HEK293T (cell line): ENCODE measurements at regions not wholly inside any gene's neighbourhood (a gene's known extent, or its start where the extent isn't known, plus 50 kb on each side); places are given as distances from the start of the nearest gene placed in this dataset.

Experiments
- CTCF ChIA-PET: fragments of 350-600 bp; formaldehyde crosslinking; extraction: SDS; loops from one replicate; lab custom pipeline; 2021; ENCODE audit warnings: antibody characterized with exemption, inconsistent platforms; lab: Yijun Ruan, JAX
- POLR2A ChIA-PET: fragments of 350-600 bp; formaldehyde crosslinking; extraction: SDS; loops from one replicate; lab custom pipeline; 2020; ENCODE audit warnings: antibody characterized with exemption, inconsistent platforms; lab: Yijun Ruan, JAX
- DNase-seq: peaks from one replicate; pipeline ENCODE4 v3.0.0; 2012; ENCODE audit warnings: mixed read lengths; ENCODE audit errors: extremely low spot score
- ARNT ChIP-seq: fragments of 450-650 bp; IDR thresholded peaks from 2 replicates; pipeline ENCODE4 v1.6.1; 2017; ENCODE audit warnings: mild to moderate bottlenecking
- BHLHE40 ChIP-seq: fragments of 450-650 bp; IDR thresholded peaks from 2 replicates; pipeline ENCODE4 v1.6.1; 2016; ENCODE audit warnings: mild to moderate bottlenecking, moderate library complexity, borderline replicate concordance
- CTBP1 ChIP-seq: fragments of 450-650 bp; IDR thresholded peaks from 2 replicates; pipeline ENCODE4 v1.6.1; 2016; ENCODE audit warnings: borderline replicate concordance
- ELF4 ChIP-seq: fragments of 450-650 bp; IDR thresholded peaks from 2 replicates; pipeline ENCODE4 v1.6.1; 2017; ENCODE audit warnings: antibody characterized with exemption
- FOXA1 ChIP-seq: fragments of 450-650 bp; IDR thresholded peaks from 2 replicates; pipeline ENCODE4 v1.6.1; 2016; ENCODE audit warnings: mild to moderate bottlenecking
- FOXK2 ChIP-seq: fragments of 450-650 bp; IDR thresholded peaks from 2 replicates; pipeline ENCODE4 v1.6.1; 2016; ENCODE audit warnings: mild to moderate bottlenecking
- FOXM1 ChIP-seq: fragments of 450-650 bp; IDR thresholded peaks from 2 replicates; pipeline ENCODE4 v1.6.1; 2017; ENCODE audit warnings: mild to moderate bottlenecking, borderline replicate concordance
- HDGF ChIP-seq: fragments of 450-650 bp; IDR thresholded peaks from 2 replicates; pipeline ENCODE4 v1.6.1; 2017; ENCODE audit warnings: antibody characterized with exemption, borderline replicate concordance
- L3MBTL2 ChIP-seq: fragments of 450-650 bp; conservative IDR thresholded peaks from 2 replicates; pipeline ENCODE4 v1.6.1; 2016; ENCODE audit warnings: mild to moderate bottlenecking
- LEF1 ChIP-seq: fragments of 450-650 bp; IDR thresholded peaks from 2 replicates; pipeline ENCODE4 v1.6.1; 2017; ENCODE audit warnings: mild to moderate bottlenecking, borderline replicate concordance
- NFRKB ChIP-seq: fragments of 450-650 bp; IDR thresholded peaks from 2 replicates; pipeline ENCODE4 v1.6.1; 2016; ENCODE audit warnings: mild to moderate bottlenecking, moderate library complexity
- SP1 ChIP-seq: fragments of 450-650 bp; IDR thresholded peaks from 2 replicates; pipeline ENCODE4 v1.6.1; 2017
- SUZ12 ChIP-seq: fragments of 450-650 bp; IDR thresholded peaks from 2 replicates; pipeline ENCODE4 v1.6.1; 2016; ENCODE audit warnings: mild to moderate bottlenecking
- TARDBP ChIP-seq: fragments of 450-650 bp; IDR thresholded peaks from 2 replicates; pipeline ENCODE4 v1.6.1; 2016
- ZNF384 ChIP-seq: fragments of 450-650 bp; IDR thresholded peaks from 2 replicates; pipeline ENCODE4 v1.6.1; 2016
- TF ChIP-seq, protein P1 (sequence below): fragments of 450-650 bp; IDR thresholded peaks from 2 replicates; pipeline ENCODE4 v1.6.1; 2016

GRCh38 chr13:50126993-50127725 is 111.9 kb downstream of the KCNRG start:
- ChIA-PET POLR2A (interaction anchor here (0.6 to 3.8 kb wide), 17 partner anchors 10 to 402 kb away, joined by 3 to 39 read pairs (median 3); partner anchors contain the start of gene TRIM13), CTCF (interaction anchor here (1.1 kb wide), 1 partner anchor 43 kb away, joined by 3 read pairs; no protein-coding TSS in a partner anchor)
- DNase-seq: no peak
- TF ChIP-seq FOXM1: no peak
- no peak for TF ChIP-seq L3MBTL2
- no peak for TF ChIP-seq TARDBP

DNA sequence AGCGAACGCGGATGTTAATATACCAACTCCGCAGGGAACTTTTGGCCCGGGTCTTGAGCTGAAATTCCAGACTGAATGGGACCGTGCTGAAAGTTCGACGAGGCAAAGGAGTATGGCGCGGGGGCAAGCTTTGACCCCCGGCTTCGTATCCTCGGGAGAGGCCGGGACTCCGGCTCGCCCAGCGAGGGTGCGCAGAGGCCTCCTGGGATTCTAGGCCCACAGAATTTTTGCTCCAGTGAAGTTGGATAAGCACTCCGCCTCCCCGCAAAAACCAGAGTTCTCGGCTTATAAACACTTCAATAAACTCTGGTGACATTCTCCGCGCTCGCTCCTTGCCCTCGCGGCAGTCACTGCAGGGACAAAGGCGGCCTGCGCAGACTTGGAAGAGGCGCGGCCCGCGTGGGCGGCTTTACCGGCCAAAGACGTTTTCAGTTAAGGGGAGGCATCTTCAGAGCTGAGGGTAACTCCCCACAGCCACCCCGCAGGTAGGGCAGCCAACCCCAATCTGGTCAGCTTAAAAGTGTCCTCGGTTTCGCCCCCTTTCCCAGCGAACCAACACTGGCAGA is 112.6 kb downstream of the KCNRG start:
- no peak for DNase-seq
- POLR2A ChIA-PET: no interaction called here
- TF ChIP-seq NFRKB: no peak
- no peak for TF ChIP-seq L3MBTL2
- TF ChIP-seq FOXM1: no peak
- TF ChIP-seq FOXA1: no peak
- TF ChIP-seq CTBP1: no peak
- TF ChIP-seq FOXK2: no peak
- no peak for TF ChIP-seq BHLHE40
- TF ChIP-seq SUZ12: no peak
- TF ChIP-seq, protein P1, sequence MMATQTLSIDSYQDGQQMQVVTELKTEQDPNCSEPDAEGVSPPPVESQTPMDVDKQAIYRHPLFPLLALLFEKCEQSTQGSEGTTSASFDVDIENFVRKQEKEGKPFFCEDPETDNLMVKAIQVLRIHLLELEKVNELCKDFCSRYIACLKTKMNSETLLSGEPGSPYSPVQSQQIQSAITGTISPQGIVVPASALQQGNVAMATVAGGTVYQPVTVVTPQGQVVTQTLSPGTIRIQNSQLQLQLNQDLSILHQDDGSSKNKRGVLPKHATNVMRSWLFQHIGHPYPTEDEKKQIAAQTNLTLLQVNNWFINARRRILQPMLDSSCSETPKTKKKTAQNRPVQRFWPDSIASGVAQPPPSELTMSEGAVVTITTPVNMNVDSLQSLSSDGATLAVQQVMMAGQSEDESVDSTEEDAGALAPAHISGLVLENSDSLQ: no peak
- no peak for TF ChIP-seq SP1
- TF ChIP-seq HDGF: no peak
- no peak for TF ChIP-seq ELF4
- no peak for TF ChIP-seq ZNF384
- no peak for TF ChIP-seq TARDBP
- no peak for TF ChIP-seq LEF1
- TF ChIP-seq ARNT: no peak
- CTCF ChIA-PET: no interaction called here

GRCh38 chr13:50128428-50128931 is 113.2 kb downstream of the KCNRG start:
- CTCF ChIA-PET: no interaction called here
- DNase-seq: no peak
- TF ChIP-seq, protein P1: no peak
- TF ChIP-seq BHLHE40: no peak
- TF ChIP-seq HDGF: no peak
- no peak for TF ChIP-seq SUZ12
- TF ChIP-seq SP1: no peak
- no peak for TF ChIP-seq ELF4
- TF ChIP-seq ARNT: no peak
- no peak for TF ChIP-seq L3MBTL2
- no peak for TF ChIP-seq TARDBP
- TF ChIP-seq FOXM1: no peak
- no peak for TF ChIP-seq FOXK2
- no peak for TF ChIP-seq ZNF384
- no peak for TF ChIP-seq FOXA1
- no peak for TF ChIP-seq LEF1
- TF ChIP-seq NFRKB: no peak
- TF ChIP-seq CTBP1: no peak
- POLR2A ChIA-PET: no interaction called here

GRCh38 chr13:50129081-50129705 is 113.9 kb downstream of the KCNRG start:
- ChIA-PET CTCF (no interaction called here), POLR2A (no interaction called here)
- TF ChIP-seq HDGF (no peak), FOXM1 (no peak), TARDBP (no peak), FOXK2 (no peak), BHLHE40 (no peak), ELF4 (no peak), NFRKB (no peak), SP1 (no peak), SUZ12 (no peak), ARNT (no peak), CTBP1 (no peak)
- TF ChIP-seq, protein P1: no peak
- no peak for DNase-seq

DNA sequence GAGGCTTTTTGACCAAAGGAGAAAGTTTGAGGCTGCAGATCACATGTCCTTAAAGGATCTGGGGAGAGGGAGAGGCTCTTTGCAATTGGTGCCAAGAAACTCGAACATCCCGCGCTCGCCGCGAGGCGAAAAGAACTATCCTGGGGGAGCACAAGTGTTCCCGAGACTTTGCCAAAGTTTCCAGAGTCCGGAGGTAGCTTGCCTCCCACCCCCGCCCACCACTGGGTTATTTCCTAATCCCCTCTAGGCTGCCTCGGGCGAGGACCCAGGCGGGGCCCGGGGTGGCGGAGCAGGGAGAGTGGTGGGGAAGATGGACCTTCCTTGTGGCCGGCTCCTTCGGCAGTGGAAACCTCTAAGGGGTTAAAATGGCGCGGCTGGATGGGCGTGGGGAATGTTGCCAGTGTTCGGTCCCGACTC is 114.5 kb downstream of the KCNRG start:
- POLR2A ChIA-PET: no interaction called here
- DNase-seq: no peak
- TF ChIP-seq LEF1: no peak
- TF ChIP-seq L3MBTL2: peak; percentile 85
- CTCF ChIA-PET: no interaction called here
